Activated T-helper 1 cell treated with anti-CD3 and anti-CD28 coated beads, Interleukin-12 subunit alpha, Interleukin-12 subunit beta, Interleukin-2, Interleukin-4 antibody, amounts not matched to agents 30 ng/mL and 10 ng/mL and 1 ng/mL, durations not matched to agents 14 hours and 24 hours and 36 hours (primary cell): ENCODE measurements at regions not wholly inside any gene's neighbourhood (a gene's known extent, or its start where the extent isn't known, plus 50 kb on each side); places are given as distances from the start of the nearest gene placed in this dataset.
A peak's percentile ranks its signal among the peaks of the same experiment; 100 is the strongest.

Experiments used
- DNase-seq: peaks from one replicate; pipeline ENCODE4 v3.0.0; 2021; ENCODE audit warnings: low spot score
- H3K27ac Mint-ChIP-seq: one replicate; pipeline ENCODE4 v1.8.0; 2021; ENCODE audit warnings: mild to moderate bottlenecking, mixed read lengths
- H3K27me3 Mint-ChIP-seq: one replicate; pipeline ENCODE4 v1.8.0; 2022; ENCODE audit warnings: mild to moderate bottlenecking, moderate library complexity, mixed read lengths; ENCODE audit not compliant: insufficient read depth
- H3K36me3 Mint-ChIP-seq: one replicate; pipeline ENCODE4 v1.8.0; 2021; ENCODE audit warnings: low read depth, mixed read lengths
- H3K4me1 Mint-ChIP-seq: one replicate; pipeline ENCODE4 v1.8.0; 2021; ENCODE audit warnings: low read depth, mixed read lengths
- H3K4me3 Mint-ChIP-seq: one replicate; pipeline ENCODE4 v1.8.0; 2021; ENCODE audit warnings: mild to moderate bottlenecking, moderate library complexity, mixed read lengths
- H3K9me3 Mint-ChIP-seq: one replicate; pipeline ENCODE4 v1.8.0; 2021; ENCODE audit warnings: mixed read lengths
- intact Hi-C: fragments of 100-400 bp; cut with micrococcal nuclease; formaldehyde crosslinking; loops from one replicate; pipeline ENCODE4 v1.15.1; 2024

DNA sequence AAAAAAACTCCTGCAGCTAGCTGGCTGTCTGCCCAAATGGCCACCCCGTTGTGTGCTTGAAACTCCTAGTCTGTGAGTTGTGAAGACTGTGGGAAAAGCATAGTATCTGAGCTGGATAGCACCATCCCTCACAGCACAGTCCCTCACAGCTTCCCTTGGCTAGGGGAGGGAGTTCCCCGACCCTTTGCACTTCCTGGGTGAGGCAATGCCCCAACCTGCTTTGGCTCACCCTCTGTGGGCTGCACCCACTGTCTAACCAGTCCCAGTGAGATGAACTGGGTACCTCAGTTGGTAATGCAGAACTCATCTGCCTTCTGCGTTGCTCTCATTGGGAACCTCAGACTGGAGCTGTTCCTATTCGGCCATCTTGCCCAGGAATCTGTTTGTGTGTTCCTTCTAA, 260.6 kb upstream of the STXBP5 start:
- Mint-ChIP-seq H3K9me3 (peaks cover 24% of the 10 kb centered on the region), H3K27me3 (peaks cover 5% of the 10 kb centered on the region), H3K4me3 (no peak overlapping the region), H3K4me1 (no peaks in the 10 kb centered on the region), H3K27ac (no peak overlapping the region), H3K36me3 (no peaks in the 10 kb centered on the region)
- DNase-seq: no peak
- intact Hi-C loops: no loop called here

DNA sequence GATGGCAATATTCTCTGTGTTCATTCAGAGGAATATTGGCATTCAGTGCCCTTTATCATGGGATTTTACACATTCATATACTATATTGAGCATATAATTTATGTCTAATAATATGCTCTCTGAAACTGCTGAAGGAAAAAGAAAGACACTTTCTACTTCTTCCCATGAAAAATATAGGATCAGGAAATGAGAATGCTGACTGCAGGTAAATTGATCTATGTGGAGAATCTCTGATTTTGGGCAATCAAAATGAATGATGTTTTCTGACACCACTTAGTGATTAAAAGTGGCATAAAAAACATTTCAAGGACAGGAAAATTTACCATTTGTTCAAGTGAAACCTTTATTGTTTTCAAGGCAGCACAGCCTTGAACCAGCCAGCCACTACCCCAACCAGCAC, 260.1 kb upstream of the STXBP5 start:
- peaks cover 2% of the 10 kb centered on the region for H3K27me3 Mint-ChIP-seq
- H3K4me1 Mint-ChIP-seq: no peaks in the 10 kb centered on the region
- no peaks in the 10 kb centered on the region for H3K36me3 Mint-ChIP-seq
- no peak overlapping the region for H3K27ac Mint-ChIP-seq
- no peak for DNase-seq
- intact Hi-C loops: no loop called here
- H3K9me3 Mint-ChIP-seq: peaks cover 28% of the 10 kb centered on the region
- H3K4me3 Mint-ChIP-seq: no peak overlapping the region

DNA sequence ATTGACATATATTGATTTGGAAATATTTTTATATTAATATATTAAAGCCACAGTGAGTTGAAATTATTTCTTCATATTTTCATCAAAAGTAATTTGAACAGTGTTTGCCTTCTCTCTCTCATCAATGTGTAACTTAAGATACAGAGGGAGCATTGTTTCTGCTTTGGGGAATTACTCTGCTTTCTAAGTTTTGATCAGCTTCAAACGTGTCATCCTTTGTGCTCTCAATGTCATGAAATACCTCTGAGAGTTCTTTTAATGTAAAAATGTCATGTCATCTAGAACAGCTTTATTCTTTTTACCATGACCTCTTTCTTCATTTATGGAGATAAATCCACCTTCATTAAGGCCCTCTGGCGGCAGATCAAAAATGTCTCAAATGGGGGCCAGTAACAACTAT, 259.4 kb upstream of the STXBP5 start:
- peaks cover 29% of the 10 kb centered on the region for H3K9me3 Mint-ChIP-seq
- DNase-seq: no peak
- no peak overlapping the region for H3K27ac Mint-ChIP-seq
- H3K4me3 Mint-ChIP-seq: no peak overlapping the region
- H3K4me1 Mint-ChIP-seq: peaks cover 1% of the 10 kb centered on the region
- no peaks in the 10 kb centered on the region for H3K36me3 Mint-ChIP-seq
- intact Hi-C loops: no loop called here
- peaks cover 1% of the 10 kb centered on the region for H3K27me3 Mint-ChIP-seq

DNA sequence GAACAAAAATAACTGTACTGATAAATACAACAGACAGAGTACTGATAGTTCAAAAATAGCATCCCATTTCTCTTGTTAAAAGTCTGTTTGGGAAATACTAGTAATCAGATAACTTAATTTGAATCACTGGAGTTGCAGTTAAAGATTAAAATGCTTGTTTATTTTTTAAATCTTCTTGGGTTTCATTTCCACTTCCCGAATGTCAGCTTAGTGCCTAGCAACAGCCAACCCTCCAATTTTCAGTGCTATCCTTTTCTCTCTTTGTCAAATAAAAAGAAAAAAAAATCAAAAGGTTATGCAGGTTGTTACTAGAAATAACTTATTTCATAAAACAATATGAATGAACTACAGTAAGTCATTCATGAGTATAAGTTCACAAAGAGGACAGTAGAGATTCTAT, 257.7 kb upstream of the STXBP5 start:
- Mint-ChIP-seq H3K36me3 (no peaks in the 10 kb centered on the region), H3K9me3 (peaks cover 24% of the 10 kb centered on the region), H3K4me3 (no peak overlapping the region), H3K4me1 (peaks cover 16% of the 10 kb centered on the region), H3K27ac (no peak overlapping the region), H3K27me3 (no peaks in the 10 kb centered on the region)
- DNase-seq: no peak
- intact Hi-C loops: no loop called here

DNA sequence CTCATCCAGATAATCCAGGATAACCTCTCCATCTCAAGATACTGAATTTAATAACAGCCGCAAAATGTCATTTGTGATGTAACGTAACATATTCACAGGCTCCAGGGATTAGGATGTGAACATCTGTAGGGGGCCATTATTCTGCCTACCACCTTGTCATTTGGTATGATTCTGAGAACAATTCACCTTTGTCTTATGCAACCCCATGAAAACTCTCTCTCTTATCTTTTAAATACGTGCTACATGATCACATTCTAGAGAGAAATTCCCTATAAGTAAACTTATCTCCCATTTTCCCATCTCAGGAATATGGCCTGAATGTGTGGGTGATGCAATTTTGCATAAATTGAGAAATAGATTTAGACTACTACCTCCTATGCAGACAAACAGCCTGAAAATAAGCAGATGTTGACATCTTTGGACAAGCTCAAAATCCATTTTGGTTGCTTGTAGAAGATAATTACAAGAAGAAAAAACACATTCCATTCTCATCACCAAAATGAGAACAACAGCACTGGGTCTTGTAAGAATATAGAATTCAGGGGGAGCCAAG, 255.4 kb upstream of the STXBP5 start:
- no peak for DNase-seq
- Mint-ChIP-seq H3K27me3 (no peaks in the 10 kb centered on the region), H3K27ac (no peak overlapping the region), H3K4me3 (no peak overlapping the region), H3K36me3 (no peaks in the 10 kb centered on the region), H3K4me1 (peaks cover 20% of the 10 kb centered on the region), H3K9me3 (peaks cover 16% of the 10 kb centered on the region)
- intact Hi-C loops: no loop called here

DNA sequence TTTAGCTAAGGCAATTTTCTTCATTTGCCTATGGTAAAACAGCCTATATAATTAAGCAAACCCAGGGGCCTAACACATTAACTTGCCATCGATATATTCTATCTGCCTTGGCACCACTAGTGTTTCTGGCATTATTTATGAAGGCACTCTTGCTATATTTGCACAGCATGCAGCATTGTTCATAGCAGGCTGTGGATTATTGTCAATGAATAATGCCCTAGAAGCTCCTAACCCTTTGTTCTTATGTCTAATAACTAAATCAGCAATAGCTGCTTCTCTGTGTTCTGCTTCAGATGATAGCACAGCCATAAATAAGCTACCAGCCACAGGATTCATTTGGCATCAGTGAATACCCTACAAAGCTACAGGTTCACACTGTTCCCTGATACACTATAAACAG, 254.8 kb upstream of the STXBP5 start:
- Mint-ChIP-seq H3K27me3 (no peaks in the 10 kb centered on the region), H3K27ac (no peak overlapping the region), H3K4me1 (peaks cover 20% of the 10 kb centered on the region), H3K36me3 (no peaks in the 10 kb centered on the region), H3K4me3 (no peak overlapping the region), H3K9me3 (peaks cover 16% of the 10 kb centered on the region)
- no peak for DNase-seq
- intact Hi-C loops: no loop called here

DNA sequence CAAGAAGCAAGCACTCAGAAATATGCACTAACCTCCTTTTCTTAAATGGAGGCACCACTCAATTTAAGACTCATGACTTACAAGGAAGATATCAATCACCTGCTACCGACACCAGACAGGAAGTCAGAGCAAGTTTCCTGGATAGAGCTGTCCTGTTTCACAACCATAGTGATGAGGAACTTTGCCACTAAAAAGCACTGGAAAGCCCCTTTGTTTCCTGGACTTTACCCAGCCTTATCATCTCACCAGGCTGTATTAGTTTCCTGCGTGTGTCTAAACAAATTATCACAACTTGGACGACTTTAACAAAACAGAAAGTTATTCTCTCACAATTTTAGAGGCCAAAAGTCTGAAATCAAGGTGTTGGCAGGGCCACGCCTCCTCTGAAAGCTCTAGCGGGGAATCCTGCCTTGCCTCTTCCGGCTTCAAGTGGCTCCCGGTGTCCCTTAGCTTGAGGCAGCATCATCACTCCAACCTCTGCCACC, 253.8 kb upstream of the STXBP5 start:
- Mint-ChIP-seq H3K4me1 (peaks cover 20% of the 10 kb centered on the region), H3K27ac (peak overlapping the region; percentile 44), H3K27me3 (no peaks in the 10 kb centered on the region), H3K4me3 (no peak overlapping the region), H3K9me3 (peaks cover 12% of the 10 kb centered on the region), H3K36me3 (no peaks in the 10 kb centered on the region)
- peak; percentile 6 for DNase-seq
- intact Hi-C loops: loop anchor here (5.0 kb wide), 2 partner anchors 93 to 332 kb away; no protein-coding TSS in a partner anchor

DNA sequence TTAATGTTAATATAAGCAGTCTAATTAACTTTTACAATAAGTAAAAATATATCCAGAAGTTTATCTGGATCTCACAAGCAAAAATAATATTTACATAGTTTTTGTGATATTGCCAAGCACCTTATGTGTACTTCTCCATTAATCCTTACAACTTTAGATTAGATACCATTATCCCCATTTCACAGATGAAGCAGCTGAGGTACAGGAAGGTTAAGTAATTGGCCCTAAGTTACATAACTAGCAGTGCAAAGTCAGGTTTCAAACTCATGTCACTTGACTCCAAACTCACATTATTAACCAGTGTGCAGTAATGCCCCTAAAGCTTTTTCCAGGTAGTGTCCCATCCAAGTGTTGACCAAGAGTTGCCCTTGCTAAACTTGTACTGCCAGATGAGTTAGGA, 248.6 kb upstream of the STXBP5 start:
- no peak for DNase-seq
- Mint-ChIP-seq H3K4me3 (no peak overlapping the region), H3K9me3 (no peaks in the 10 kb centered on the region), H3K27ac (no peak overlapping the region), H3K27me3 (no peaks in the 10 kb centered on the region), H3K36me3 (no peaks in the 10 kb centered on the region), H3K4me1 (peaks cover 11% of the 10 kb centered on the region)
- intact Hi-C loops: no loop called here

DNA sequence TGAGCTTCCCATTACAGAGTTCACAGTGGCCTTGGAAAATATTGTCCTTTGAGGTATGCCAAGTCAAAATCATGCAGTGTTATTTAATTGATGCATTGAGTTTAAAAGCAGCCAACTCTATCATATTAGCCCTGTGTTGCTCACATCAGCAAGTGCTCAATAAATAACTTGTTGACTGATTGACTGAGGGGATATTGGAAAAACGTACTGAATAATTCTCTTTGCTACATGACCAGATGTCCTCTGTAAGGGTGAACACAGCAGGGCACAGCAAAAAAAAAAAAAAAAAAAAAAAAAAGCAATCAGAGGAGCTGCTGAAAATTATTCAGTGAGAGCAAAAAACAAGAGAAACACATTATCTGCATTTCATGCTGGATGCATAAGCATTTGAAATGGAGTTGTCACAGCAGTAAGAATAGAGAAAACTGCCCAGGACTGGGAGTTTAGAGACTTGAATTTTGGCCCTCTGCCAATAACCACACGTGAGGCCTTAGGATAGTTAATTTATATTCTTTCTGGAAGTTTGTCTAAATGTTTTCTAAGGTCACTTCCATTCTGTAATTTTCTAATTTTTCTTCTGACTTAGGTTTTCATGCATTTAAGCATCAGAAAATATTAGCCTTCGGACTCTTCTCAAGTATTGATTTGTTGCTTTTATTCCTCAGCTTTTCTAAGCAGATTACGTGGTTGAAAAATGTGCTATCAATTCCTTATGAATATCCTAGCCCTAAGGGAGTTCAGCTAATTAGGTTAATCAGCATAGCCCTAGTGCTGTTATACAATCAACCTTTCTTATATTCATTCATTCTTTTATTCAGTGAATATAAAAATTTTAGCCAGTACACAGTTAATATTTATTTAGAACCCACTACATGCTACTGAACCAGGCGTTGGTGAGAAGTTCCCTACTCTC, 246.8 kb upstream of the STXBP5 start:
- intact Hi-C loops: no loop called here
- H3K4me1 Mint-ChIP-seq: peaks cover 4% of the 10 kb centered on the region
- no peaks in the 10 kb centered on the region for H3K27me3 Mint-ChIP-seq
- no peak overlapping the region for H3K4me3 Mint-ChIP-seq
- no peak overlapping the region for H3K27ac Mint-ChIP-seq
- no peaks in the 10 kb centered on the region for H3K36me3 Mint-ChIP-seq
- peaks cover 2% of the 10 kb centered on the region for H3K9me3 Mint-ChIP-seq
- no peak for DNase-seq

DNA sequence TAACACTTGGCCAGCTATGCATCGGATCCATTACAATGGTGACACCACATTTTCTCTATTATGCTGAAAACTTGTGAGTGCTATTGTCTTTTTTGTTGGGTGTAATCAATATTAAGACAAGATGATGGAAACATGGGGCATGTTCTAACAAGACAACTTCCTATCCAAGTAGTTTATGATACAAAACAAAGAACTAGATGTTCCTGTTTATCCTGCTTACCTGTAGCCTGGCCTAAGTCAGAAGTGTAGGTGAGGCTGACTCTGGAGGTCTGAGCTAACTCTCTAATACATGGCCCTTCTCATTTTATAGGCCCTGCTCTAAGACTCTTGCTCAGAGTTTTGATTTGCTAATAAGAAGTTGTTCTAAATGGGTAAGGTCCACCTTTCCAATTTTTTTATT, 242.4 kb upstream of the STXBP5 start:
- H3K9me3 Mint-ChIP-seq: peaks cover 18% of the 10 kb centered on the region
- no peaks in the 10 kb centered on the region for H3K27me3 Mint-ChIP-seq
- no peak for DNase-seq
- intact Hi-C loops: no loop called here
- peaks cover 1% of the 10 kb centered on the region for H3K36me3 Mint-ChIP-seq
- H3K4me1 Mint-ChIP-seq: no peaks in the 10 kb centered on the region
- H3K4me3 Mint-ChIP-seq: no peak overlapping the region
- H3K27ac Mint-ChIP-seq: no peak overlapping the region

DNA sequence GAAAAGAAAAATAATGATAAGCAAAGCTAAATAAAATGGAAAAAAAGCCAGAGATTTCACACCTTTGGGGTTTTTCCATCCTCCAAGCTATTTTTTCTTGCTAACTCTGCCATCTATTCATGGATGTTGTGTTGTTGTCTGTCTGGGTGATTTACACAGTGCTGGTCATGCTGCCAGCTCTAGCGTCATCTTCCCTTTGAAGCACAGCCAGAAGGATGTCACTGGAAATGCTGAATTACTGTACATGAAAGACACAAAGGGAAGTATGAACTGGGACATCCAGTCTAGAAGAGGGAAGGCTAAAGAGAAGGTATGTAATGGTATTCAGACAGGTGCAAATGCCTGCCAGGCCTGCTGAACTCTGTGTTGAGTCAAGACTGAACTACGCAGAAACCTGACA, 241.9 kb upstream of the STXBP5 start:
- no peaks in the 10 kb centered on the region for H3K4me1 Mint-ChIP-seq
- H3K36me3 Mint-ChIP-seq: peaks cover 1% of the 10 kb centered on the region
- peaks cover 2% of the 10 kb centered on the region for H3K27me3 Mint-ChIP-seq
- H3K9me3 Mint-ChIP-seq: peaks cover 21% of the 10 kb centered on the region
- intact Hi-C loops: no loop called here
- H3K27ac Mint-ChIP-seq: no peak overlapping the region
- no peak for DNase-seq
- no peak overlapping the region for H3K4me3 Mint-ChIP-seq

DNA sequence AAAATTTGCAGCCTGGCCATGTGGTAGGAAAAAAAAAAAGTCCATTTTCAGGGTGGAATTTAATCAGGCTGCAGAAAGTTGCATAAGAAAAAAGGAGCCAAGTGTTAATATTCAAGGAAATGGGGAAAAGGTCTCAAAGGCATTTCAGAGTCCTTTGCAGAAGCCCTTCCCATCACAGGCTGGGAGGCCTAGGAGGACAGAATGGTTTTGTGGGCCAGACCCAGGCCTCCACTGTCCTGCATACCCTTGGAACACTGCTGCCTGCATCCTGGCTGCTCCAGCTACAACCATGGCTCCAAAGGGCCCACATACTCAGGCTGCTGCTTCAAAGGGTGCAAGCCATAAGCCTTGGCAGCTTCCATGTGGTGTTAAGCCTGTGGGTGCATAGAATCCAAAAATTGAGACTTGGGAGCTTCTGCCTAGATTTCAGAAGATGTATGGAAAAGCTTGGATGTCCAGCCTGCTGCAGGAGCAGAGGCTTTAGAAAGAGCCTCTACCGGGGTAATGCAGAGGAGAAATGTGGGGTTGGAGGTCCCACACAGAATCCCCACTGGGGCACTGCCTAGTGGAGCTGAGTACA, 239.0 kb upstream of the STXBP5 start:
- Mint-ChIP-seq H3K4me3 (no peak overlapping the region), H3K4me1 (no peaks in the 10 kb centered on the region), H3K27ac (no peak overlapping the region), H3K27me3 (peaks cover 5% of the 10 kb centered on the region), H3K9me3 (peaks cover 25% of the 10 kb centered on the region), H3K36me3 (peaks cover 1% of the 10 kb centered on the region)
- intact Hi-C loops: no loop called here
- DNase-seq: no peak

DNA sequence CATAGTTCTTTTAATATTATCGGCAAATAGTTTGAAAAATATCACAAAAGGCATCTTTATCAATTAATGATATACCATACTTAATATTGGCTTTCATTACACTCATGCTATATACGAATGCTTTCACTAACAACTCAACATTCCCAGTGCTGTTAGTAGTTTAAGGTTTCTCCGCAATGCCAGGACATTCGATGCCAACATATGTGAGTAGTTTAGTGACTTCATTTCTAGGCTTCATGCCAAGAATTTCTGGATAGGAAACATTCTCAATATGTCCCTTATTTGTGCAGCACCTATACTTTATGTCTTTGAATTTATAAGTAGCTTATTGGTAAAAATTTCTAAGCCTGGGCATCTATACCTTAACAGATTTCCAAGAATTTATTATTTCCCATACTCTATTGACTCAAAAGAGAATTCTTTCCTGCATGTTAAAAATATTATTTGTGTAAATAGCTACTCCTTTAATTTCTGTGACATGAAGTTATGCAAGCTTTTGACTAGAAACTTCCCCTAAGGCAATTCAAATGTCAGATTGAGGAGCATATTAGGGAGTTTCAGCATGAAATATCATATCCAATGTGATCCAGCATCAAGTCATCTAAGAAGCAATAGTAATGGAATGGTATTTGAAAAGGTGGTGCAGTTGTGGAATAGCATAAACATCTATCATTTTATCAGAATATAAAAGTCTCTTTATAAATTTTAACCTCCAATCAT, 236.0 kb upstream of the STXBP5 start:
- intact Hi-C loops: no loop called here

More for the DNA sequence above, 236.0 kb upstream of the STXBP5 start:
- Mint-ChIP-seq H3K27ac (no peak overlapping the region), H3K27me3 (peaks cover 5% of the 10 kb centered on the region), H3K36me3 (peaks cover 1% of the 10 kb centered on the region), H3K4me1 (no peaks in the 10 kb centered on the region), H3K4me3 (no peak overlapping the region), H3K9me3 (peaks cover 21% of the 10 kb centered on the region)
- DNase-seq: no peak
